Neural cell (in vitro differentiated cells): ENCODE measurements at regions not wholly inside any gene's neighbourhood (a gene's known extent, or its start where the extent isn't known, plus 50 kb on each side); places are given as distances from the start of the nearest gene placed in this dataset.

Experiments
- EP300 ChIP-seq: fragments of 450-650 bp; conservative IDR thresholded peaks from 2 replicates; pipeline ENCODE4 v1.6.1; 2014; ENCODE audit warnings: antibody characterized with exemption, mild to moderate bottlenecking, moderate library complexity; ENCODE audit not compliant: poor library complexity, severe bottlenecking
- EZH2 ChIP-seq: fragments of 200-600, 300-800 bp; shearing (Covaris generic), sonication (generic); IDR thresholded peaks from 2 replicates; pipeline ENCODE4 v1.6.1; 2014; ENCODE audit warnings: antibody characterized with exemption, low read length, borderline replicate concordance, mild to moderate bottlenecking; ENCODE audit not compliant: insufficient read depth, poor library complexity, severe bottlenecking
- MXI1 ChIP-seq: fragments of 450-650 bp; conservative IDR thresholded peaks from 2 replicates; pipeline ENCODE4 v1.6.1; 2014; ENCODE audit warnings: antibody characterized with exemption, mild to moderate bottlenecking; ENCODE audit not compliant: poor library complexity, severe bottlenecking
- POLR2AphosphoS5 ChIP-seq: IDR thresholded peaks from 2 replicates; pipeline ENCODE4 v1.6.1; 2012
- RAD21 ChIP-seq: fragments of 450-650 bp; conservative IDR thresholded peaks from 2 replicates; pipeline ENCODE4 v1.6.1; 2014; ENCODE audit warnings: antibody characterized with exemption, mild to moderate bottlenecking, moderate library complexity
- SMC3 ChIP-seq: fragments of 450-650 bp; conservative IDR thresholded peaks from 2 replicates; pipeline ENCODE4 v1.6.1; 2014; ENCODE audit warnings: antibody characterized with exemption, mild to moderate bottlenecking, moderate library complexity; ENCODE audit not compliant: poor library complexity
- TAF1 ChIP-seq: IDR thresholded peaks from 2 replicates; pipeline ENCODE4 v1.6.1; 2012; ENCODE audit warnings: low read depth
- TF ChIP-seq, protein P1 (sequence below): fragments of 450-650 bp; IDR thresholded peaks from 2 replicates; pipeline ENCODE4 v1.5.1; 2014; ENCODE audit warnings: antibody characterized with exemption, mild to moderate bottlenecking, moderate library complexity; ENCODE audit not compliant: poor library complexity, severe bottlenecking

DNA sequence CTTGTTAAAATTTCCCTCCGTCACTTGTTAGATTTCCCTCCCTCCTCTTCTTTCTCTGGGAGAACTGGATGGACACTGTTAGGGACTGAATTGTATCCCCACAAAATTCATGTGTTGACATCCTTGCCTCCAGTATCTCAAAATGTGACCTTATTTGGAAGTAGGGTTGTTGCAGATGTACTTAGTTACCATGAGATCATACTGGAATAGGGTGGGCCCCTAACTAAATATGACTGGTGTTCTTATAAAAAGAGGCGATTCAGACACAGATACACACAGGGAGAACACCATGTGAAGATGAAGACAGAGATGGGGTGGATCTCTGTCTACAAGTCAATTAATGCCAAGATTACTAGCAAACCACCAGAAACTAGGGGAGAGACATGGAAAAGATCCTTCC, 139.5 kb downstream of the ALDH8A1 start:
- TF ChIP-seq, protein P1, sequence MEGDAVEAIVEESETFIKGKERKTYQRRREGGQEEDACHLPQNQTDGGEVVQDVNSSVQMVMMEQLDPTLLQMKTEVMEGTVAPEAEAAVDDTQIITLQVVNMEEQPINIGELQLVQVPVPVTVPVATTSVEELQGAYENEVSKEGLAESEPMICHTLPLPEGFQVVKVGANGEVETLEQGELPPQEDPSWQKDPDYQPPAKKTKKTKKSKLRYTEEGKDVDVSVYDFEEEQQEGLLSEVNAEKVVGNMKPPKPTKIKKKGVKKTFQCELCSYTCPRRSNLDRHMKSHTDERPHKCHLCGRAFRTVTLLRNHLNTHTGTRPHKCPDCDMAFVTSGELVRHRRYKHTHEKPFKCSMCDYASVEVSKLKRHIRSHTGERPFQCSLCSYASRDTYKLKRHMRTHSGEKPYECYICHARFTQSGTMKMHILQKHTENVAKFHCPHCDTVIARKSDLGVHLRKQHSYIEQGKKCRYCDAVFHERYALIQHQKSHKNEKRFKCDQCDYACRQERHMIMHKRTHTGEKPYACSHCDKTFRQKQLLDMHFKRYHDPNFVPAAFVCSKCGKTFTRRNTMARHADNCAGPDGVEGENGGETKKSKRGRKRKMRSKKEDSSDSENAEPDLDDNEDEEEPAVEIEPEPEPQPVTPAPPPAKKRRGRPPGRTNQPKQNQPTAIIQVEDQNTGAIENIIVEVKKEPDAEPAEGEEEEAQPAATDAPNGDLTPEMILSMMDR = no peak
- TF ChIP-seq EZH2 = no peak
- TF ChIP-seq RAD21 = no peak
- TF ChIP-seq EP300 = no peak
- no peak for TF ChIP-seq POLR2AphosphoS5
- no peak for TF ChIP-seq SMC3
- no peak for TF ChIP-seq MXI1
- no peak for TF ChIP-seq TAF1
